ENCODE measurements at regions not wholly inside any gene's neighbourhood (a gene's known extent, or its start where the extent isn't known, plus 50 kb on each side); places are given as distances from the start of the nearest gene placed in this dataset.

DNA sequence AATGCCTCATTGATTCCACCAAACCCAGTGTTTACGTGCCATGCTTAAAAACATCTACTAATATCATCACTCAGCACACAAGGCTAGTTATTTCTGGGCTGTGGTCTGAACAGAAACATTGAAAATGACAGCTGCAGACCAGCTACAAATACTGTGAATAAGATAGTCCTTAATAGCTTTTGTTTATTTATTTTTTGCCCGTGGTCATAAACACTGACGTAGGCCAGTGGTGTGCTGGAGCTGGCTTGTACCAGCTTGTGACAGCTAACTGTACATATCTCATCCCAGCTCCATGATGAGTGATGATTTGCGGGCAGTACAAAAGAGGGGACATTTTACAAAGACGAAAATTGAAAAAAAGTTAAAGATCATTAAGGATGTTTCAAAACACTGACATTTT lies 1057.0 kb downstream of the EPHA7 start:
- no peak for TF ChIP-seq CTCF (IDR thresholded peaks at IDR 0.05)
- DNase-seq (ENCODE audit: low spot score) (no peak), ATAC-seq (ENCODE audit: low FRiP score) (no peak)

GRCh38 chr6:92361990-92362389 lies 1057.4 kb downstream of the EPHA7 start:
- ATAC-seq (ENCODE audit: low FRiP score) (no peak), DNase-seq (ENCODE audit: low spot score) (no peak)
- TF ChIP-seq CTCF (IDR thresholded peaks at IDR 0.05) = no peak

GRCh38 chr6:92354270-92354829 lies 1065.0 kb downstream of the EPHA7 start:
- DNase-seq (ENCODE audit: low spot score) = no peak
- TF ChIP-seq CTCF (IDR thresholded peaks at IDR 0.05) = no peak
- no peak for ATAC-seq (ENCODE audit: low FRiP score)

DNA sequence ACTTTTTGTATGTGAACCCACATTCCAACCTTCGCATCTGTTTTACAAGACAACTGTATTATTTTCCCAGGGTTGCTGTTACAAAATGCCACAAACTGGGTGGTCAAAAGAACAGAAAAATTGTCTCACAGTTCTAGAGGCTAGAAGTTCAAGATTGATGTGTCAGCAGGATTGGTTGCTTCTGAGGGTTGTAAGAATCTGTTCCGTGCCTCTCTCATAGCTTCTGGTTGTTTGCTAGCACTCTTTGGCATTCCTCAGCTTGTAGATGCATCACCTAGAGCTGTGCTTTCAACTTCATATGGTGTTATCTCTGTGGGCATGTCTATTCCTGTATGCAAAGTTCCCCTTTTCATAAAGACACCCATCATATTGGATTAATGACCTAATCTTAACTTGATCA lies 1067.2 kb downstream of the EPHA7 start:
- no peak for ATAC-seq (ENCODE audit: low FRiP score)
- no peak for TF ChIP-seq CTCF (IDR thresholded peaks at IDR 0.05)
- no peak for DNase-seq (ENCODE audit: low spot score)

DNA sequence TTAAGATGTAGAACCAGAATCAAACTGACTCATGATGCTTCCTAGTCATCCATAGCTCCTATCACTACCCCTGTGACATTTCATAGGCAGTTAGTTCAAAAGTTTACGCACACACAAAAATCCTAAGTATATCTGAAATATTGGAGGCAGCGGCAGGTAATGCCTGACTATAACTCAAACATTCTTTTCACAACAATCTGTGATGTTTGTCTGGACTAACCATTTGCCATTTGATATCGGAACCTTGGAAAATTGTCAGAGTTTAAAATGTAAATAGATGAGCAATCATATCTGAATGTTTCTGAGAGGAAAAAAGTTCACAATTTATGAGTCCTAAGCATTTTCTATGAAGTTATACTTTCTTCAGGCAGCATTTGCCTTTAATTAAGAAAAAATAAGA lies 1078.2 kb downstream of the EPHA7 start:
- DNase-seq (ENCODE audit: low spot score) = no peak
- TF ChIP-seq CTCF (IDR thresholded peaks at IDR 0.05) = no peak
- no peak for ATAC-seq (ENCODE audit: low FRiP score)

GRCh38 chr6:92339936-92340640 lies 1079.3 kb downstream of the EPHA7 start:
- DNase-seq (ENCODE audit: low spot score) (no peak), ATAC-seq (ENCODE audit: low FRiP score) (no peak)
- TF ChIP-seq CTCF (IDR thresholded peaks at IDR 0.05) = no peak

DNA sequence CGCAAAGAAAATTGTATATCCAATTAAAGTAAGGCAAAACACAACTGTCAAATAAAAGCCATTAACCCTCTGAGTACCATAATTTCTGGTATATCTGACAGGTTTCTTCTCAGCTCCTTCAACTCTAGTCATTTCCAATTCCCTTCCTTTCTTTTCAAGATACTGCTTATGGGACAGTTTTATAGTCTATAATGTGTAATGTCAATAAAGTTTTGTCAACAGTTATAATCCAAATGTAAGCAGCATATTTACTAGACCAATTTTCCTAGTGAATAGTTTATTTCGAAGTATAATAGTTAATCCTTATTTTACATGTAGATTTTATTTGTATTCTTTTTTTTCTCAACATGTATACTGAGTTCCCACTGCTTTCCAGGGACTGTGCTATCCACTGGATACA lies 1081.8 kb downstream of the EPHA7 start:
- ATAC-seq (ENCODE audit: low FRiP score) = no peak
- no peak for DNase-seq (ENCODE audit: low spot score)
- TF ChIP-seq CTCF (IDR thresholded peaks at IDR 0.05) = no peak
